ENCODE measurements at regions not wholly inside any gene's neighbourhood (a gene's known extent, or its start where the extent isn't known, plus 50 kb on each side); places are given as distances from the start of the nearest gene placed in this dataset.
"Not testable (repeated sequence)": the region's sequence is repeated elsewhere in the genome, so short reads cannot be mapped to it uniquely, and the experiment has no call there.

DNA sequence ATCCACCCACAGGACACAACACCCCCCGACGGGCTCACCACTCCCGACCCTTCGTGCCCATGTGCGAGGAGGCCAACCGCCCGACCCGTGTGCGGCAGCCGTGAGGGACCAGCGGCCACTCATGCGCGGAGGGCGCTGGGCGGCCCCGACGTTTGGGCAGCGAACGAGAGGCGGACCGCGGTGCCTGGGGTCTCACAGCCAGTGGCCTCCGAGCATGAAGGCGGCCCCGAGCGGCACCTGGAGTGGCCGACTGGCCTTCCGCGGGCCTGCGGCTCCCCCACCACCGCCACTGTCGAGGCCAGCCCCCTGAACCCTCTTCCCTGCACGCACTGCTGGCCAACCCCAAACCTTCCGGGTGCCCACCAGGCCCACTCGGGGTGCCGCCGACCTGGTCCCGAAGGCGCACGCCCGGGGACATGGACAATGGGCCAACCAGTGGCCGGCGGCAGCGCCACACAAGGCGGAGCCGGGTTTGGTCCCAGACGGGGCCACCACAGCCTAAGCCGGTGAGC, 4274.9 kb upstream of the OR11H1 start:
- H4K91ac ChIP-seq (ENCODE audit: low read depth, low read length, poor library complexity): no peak overlapping the region
- H3K9me3 ChIP-seq (replicated peaks in 1 of 2; ENCODE audit: control insufficient read depth in 2 of 2, insufficient read depth in 1 of 2, low read depth in 1 of 2, low read length in 2 of 2): peaks cover 0 to 3% of the 10 kb centered on the region in 2 donors
- no peaks in the 10 kb centered on the region for H3K4me1 ChIP-seq (ENCODE audit: control insufficient read depth in 2 of 2, insufficient read depth in 1 of 2, low read depth in 1 of 2, low read length in 2 of 2)
- H2BK120ac ChIP-seq (ENCODE audit: low read depth, low read length): no peak overlapping the region
- no peak overlapping the region for H4K8ac ChIP-seq (ENCODE audit: low read depth, low read length)
- no peak overlapping the region for H3K4me3 ChIP-seq (ENCODE audit: low read length in 2 of 2)
- no peak overlapping the region for H3K9ac ChIP-seq (ENCODE audit: low read depth, low read length, poor library complexity)
- no peak overlapping the region for H3K4me2 ChIP-seq (ENCODE audit: insufficient read depth, low read length, poor library complexity, severe bottlenecking)
- no peak for DNase-seq (ENCODE audit: low spot score)
- no peaks in the 10 kb centered on the region for H3K79me1 ChIP-seq (ENCODE audit: low read depth, low read length)
- no CpG with 5 or more reads among the region's 48 CpGs for WGBS, 2 donors (ENCODE audit: extremely low coverage in 2 of 2, insufficient read length in 2 of 2, insufficient replicate concordance in 1 of 2)
- no peak overlapping the region for H3K23ac ChIP-seq (ENCODE audit: low read depth, low read length, poor library complexity)
- no peak overlapping the region for H2AFZ ChIP-seq (ENCODE audit: low read length)
- no peak overlapping the region for H2BK5ac ChIP-seq (ENCODE audit: low read length)
- H3K18ac ChIP-seq (ENCODE audit: low read length): no peak overlapping the region
- no peak overlapping the region for H3K4ac ChIP-seq (ENCODE audit: low read length)
- no peak overlapping the region for H2BK15ac ChIP-seq (ENCODE audit: low read length)
- H3K27me3 ChIP-seq (ENCODE audit: control insufficient read depth in 3 of 3, insufficient read depth in 3 of 3, low read depth in 1 of 3, low read length in 3 of 3): no peaks in the 10 kb centered on the region
- H3K36me3 ChIP-seq (replicated peaks in 1 of 2; ENCODE audit: control insufficient read depth in 2 of 2, insufficient read depth in 2 of 2, low read length in 2 of 2): no peaks in the 10 kb centered on the region
- H2BK12ac ChIP-seq (ENCODE audit: low read length): no peak overlapping the region
- no peak overlapping the region for H3K14ac ChIP-seq (ENCODE audit: low read length)
- H3K27ac ChIP-seq (replicated peaks; ENCODE audit: low read length): no peak overlapping the region
- H2AK5ac ChIP-seq (ENCODE audit: low read depth, low read length): no peak overlapping the region

DNA sequence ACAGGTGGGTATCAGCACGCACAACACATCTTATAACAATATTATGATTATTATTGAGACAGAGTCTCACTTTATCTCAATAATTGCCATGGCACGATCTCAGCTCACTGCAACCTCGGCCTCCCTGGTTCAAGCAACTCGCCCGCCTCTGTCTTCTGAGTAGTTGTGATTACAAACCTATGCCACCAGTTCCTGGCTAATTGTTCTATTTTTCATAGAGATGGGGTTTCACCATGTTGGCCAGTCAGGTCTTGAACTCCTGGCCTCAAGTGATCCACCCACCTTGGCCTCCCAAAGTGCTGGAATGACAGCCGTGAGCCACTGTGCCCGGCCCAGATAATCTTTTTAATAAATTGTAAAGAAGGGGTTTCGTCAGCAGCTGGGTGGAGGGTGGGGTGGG, 4257.0 kb upstream of the OR11H1 start:
- H4K8ac ChIP-seq (ENCODE audit: low read depth, low read length); H3K79me1 ChIP-seq (ENCODE audit: low read depth, low read length); H3K18ac ChIP-seq (ENCODE audit: low read length); H3K9me3 ChIP-seq (replicated peaks in 1 of 2; ENCODE audit: control insufficient read depth in 2 of 2, insufficient read depth in 1 of 2, low read depth in 1 of 2, low read length in 2 of 2); H3K4me2 ChIP-seq (ENCODE audit: insufficient read depth, low read length, poor library complexity, severe bottlenecking); H3K27ac ChIP-seq (replicated peaks; ENCODE audit: low read length); H2BK12ac ChIP-seq (ENCODE audit: low read length); H3K36me3 ChIP-seq (replicated peaks in 1 of 2; ENCODE audit: control insufficient read depth in 2 of 2, insufficient read depth in 2 of 2, low read length in 2 of 2); H2AFZ ChIP-seq (ENCODE audit: low read length); H3K27me3 ChIP-seq (ENCODE audit: control insufficient read depth in 3 of 3, insufficient read depth in 3 of 3, low read depth in 1 of 3, low read length in 3 of 3); DNase-seq (ENCODE audit: low spot score); H3K14ac ChIP-seq (ENCODE audit: low read length); H3K4me1 ChIP-seq (ENCODE audit: control insufficient read depth in 2 of 2, insufficient read depth in 1 of 2, low read depth in 1 of 2, low read length in 2 of 2); H2AK5ac ChIP-seq (ENCODE audit: low read depth, low read length); H2BK15ac ChIP-seq (ENCODE audit: low read length); H4K91ac ChIP-seq (ENCODE audit: low read depth, low read length, poor library complexity); H3K9ac ChIP-seq (ENCODE audit: low read depth, low read length, poor library complexity); H2BK120ac ChIP-seq (ENCODE audit: low read depth, low read length); H3K4me3 ChIP-seq (ENCODE audit: low read length in 2 of 2); H3K23ac ChIP-seq (ENCODE audit: low read depth, low read length, poor library complexity); H3K4ac ChIP-seq (ENCODE audit: low read length); H2BK5ac ChIP-seq (ENCODE audit: low read length): not testable (repeated sequence)
- no CpG with 5 or more reads among the region's 8 CpGs for WGBS, 2 donors (ENCODE audit: extremely low coverage in 2 of 2, insufficient read length in 2 of 2, insufficient replicate concordance in 1 of 2)

GRCh38 chr22:11285116-11285838, 4242.7 kb upstream of the OR11H1 start:
- not testable (repeated sequence) for H3K36me3 ChIP-seq (replicated peaks in 1 of 2; ENCODE audit: control insufficient read depth in 2 of 2, insufficient read depth in 2 of 2, low read length in 2 of 2); H2BK120ac ChIP-seq (ENCODE audit: low read depth, low read length); H4K8ac ChIP-seq (ENCODE audit: low read depth, low read length); H2AK5ac ChIP-seq (ENCODE audit: low read depth, low read length); H3K27ac ChIP-seq (replicated peaks; ENCODE audit: low read length); H3K4me1 ChIP-seq (ENCODE audit: control insufficient read depth in 2 of 2, insufficient read depth in 1 of 2, low read depth in 1 of 2, low read length in 2 of 2); H4K91ac ChIP-seq (ENCODE audit: low read depth, low read length, poor library complexity); DNase-seq (ENCODE audit: low spot score); H3K79me1 ChIP-seq (ENCODE audit: low read depth, low read length); H3K18ac ChIP-seq (ENCODE audit: low read length); H3K4ac ChIP-seq (ENCODE audit: low read length); H3K4me2 ChIP-seq (ENCODE audit: insufficient read depth, low read length, poor library complexity, severe bottlenecking); H2BK5ac ChIP-seq (ENCODE audit: low read length); H2BK15ac ChIP-seq (ENCODE audit: low read length); H2AFZ ChIP-seq (ENCODE audit: low read length); H3K23ac ChIP-seq (ENCODE audit: low read depth, low read length, poor library complexity); H3K27me3 ChIP-seq (ENCODE audit: control insufficient read depth in 3 of 3, insufficient read depth in 3 of 3, low read depth in 1 of 3, low read length in 3 of 3); H3K9ac ChIP-seq (ENCODE audit: low read depth, low read length, poor library complexity); H2BK12ac ChIP-seq (ENCODE audit: low read length); H3K14ac ChIP-seq (ENCODE audit: low read length); H3K9me3 ChIP-seq (replicated peaks in 1 of 2; ENCODE audit: control insufficient read depth in 2 of 2, insufficient read depth in 1 of 2, low read depth in 1 of 2, low read length in 2 of 2)
- no CpG with 5 or more reads among the region's 32 CpGs for WGBS, 2 donors (ENCODE audit: extremely low coverage in 2 of 2, insufficient read length in 2 of 2, insufficient replicate concordance in 1 of 2)
- H3K4me3 ChIP-seq (ENCODE audit: low read length in 2 of 2): peak overlapping the region in 1 of 2 donors; percentile 7

DNA sequence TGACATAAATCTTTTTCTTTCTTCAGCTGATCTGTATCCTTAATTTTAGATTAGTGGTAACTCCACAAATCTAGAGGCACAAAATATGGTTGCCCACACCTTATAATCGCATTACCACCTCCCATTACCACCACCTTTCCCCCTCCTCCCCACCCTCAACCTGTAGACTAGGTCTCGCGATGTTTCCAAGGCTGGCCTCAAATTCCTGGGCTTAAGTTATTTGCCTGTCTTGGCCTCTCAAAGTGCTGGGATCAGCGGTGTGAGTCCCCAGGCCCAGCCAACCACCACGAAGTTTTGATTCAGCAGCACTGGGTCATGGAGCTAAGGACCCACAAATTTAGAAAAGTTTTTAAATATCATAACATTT, 4242.2 kb upstream of the OR11H1 start:
- no CpG with 5 or more reads among the region's 5 CpGs for WGBS, 2 donors (ENCODE audit: extremely low coverage in 2 of 2, insufficient read length in 2 of 2, insufficient replicate concordance in 1 of 2)
- not testable (repeated sequence) for H2BK5ac ChIP-seq (ENCODE audit: low read length); H3K9ac ChIP-seq (ENCODE audit: low read depth, low read length, poor library complexity); H2AFZ ChIP-seq (ENCODE audit: low read length); H3K23ac ChIP-seq (ENCODE audit: low read depth, low read length, poor library complexity); H2BK120ac ChIP-seq (ENCODE audit: low read depth, low read length); H2BK15ac ChIP-seq (ENCODE audit: low read length); H4K91ac ChIP-seq (ENCODE audit: low read depth, low read length, poor library complexity); DNase-seq (ENCODE audit: low spot score); H3K4me1 ChIP-seq (ENCODE audit: control insufficient read depth in 2 of 2, insufficient read depth in 1 of 2, low read depth in 1 of 2, low read length in 2 of 2); H3K14ac ChIP-seq (ENCODE audit: low read length); H3K4me3 ChIP-seq (ENCODE audit: low read length in 2 of 2); H3K27ac ChIP-seq (replicated peaks; ENCODE audit: low read length); H3K79me1 ChIP-seq (ENCODE audit: low read depth, low read length); H3K18ac ChIP-seq (ENCODE audit: low read length); H4K8ac ChIP-seq (ENCODE audit: low read depth, low read length); H3K4ac ChIP-seq (ENCODE audit: low read length); H2BK12ac ChIP-seq (ENCODE audit: low read length); H3K4me2 ChIP-seq (ENCODE audit: insufficient read depth, low read length, poor library complexity, severe bottlenecking); H3K9me3 ChIP-seq (replicated peaks in 1 of 2; ENCODE audit: control insufficient read depth in 2 of 2, insufficient read depth in 1 of 2, low read depth in 1 of 2, low read length in 2 of 2); H3K36me3 ChIP-seq (replicated peaks in 1 of 2; ENCODE audit: control insufficient read depth in 2 of 2, insufficient read depth in 2 of 2, low read length in 2 of 2); H2AK5ac ChIP-seq (ENCODE audit: low read depth, low read length); H3K27me3 ChIP-seq (ENCODE audit: control insufficient read depth in 3 of 3, insufficient read depth in 3 of 3, low read depth in 1 of 3, low read length in 3 of 3)
